DOHH2 (cell line): ENCODE measurements at regions not wholly inside any gene's neighbourhood (a gene's known extent, or its start where the extent isn't known, plus 50 kb on each side); places are given as distances from the start of the nearest gene placed in this dataset.

Experiments used
- CTCF ChIP-seq: fragments of 200-600 bp; sonication (generic); IDR thresholded peaks from one replicate; pipeline ENCODE4 v1.5.1; 2014; ENCODE audit warnings: antibody characterized with exemption, mild to moderate bottlenecking, low read depth, low read length; ENCODE audit not compliant: poor library complexity, severe bottlenecking
- EZH2phosphoT487 ChIP-seq: fragments of 200-600 bp; sonication (generic); IDR thresholded peaks from 2 replicates; pipeline ENCODE4 v1.6.1; 2017; ENCODE audit warnings: borderline replicate concordance, mild to moderate bottlenecking, antibody characterized with exemption, low read length, moderate library complexity, mixed read lengths

DNA sequence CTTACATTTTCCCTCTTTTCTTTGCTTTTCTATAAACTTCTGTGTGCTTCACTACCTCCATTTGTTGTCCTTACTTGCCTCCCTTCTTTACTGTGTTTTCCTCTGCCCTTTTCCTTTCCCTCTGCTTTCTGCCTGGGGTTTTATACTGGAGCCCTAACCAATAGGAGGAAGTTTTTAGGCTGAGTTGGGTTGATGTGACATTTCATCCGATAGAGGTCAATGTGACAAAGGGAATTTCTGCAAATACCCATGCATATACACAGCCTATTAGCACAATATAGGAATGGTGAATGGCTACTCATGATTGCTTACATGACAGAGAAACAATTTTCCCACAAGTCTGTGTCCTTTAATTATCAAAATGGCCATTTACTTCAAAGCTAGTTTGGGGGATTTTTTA, 153.0 kb upstream of the ARPP21 start:
- TF ChIP-seq CTCF (no peak), EZH2phosphoT487 (no peak)
